ENCODE measurements at regions not wholly inside any gene's neighbourhood (a gene's known extent, or its start where the extent isn't known, plus 50 kb on each side); places are given as distances from the start of the nearest gene placed in this dataset.

- TF ChIP-seq CTCF (IDR thresholded peaks at IDR 0.05) (no peak), POLR2A (IDR thresholded peaks at IDR 0.05) (no peak)
These were observed 885.9 kb upstream of the PIK3C3 start for GRCh38 chr18:41069167-41069566.
